Endothelial cell of umbilical vein (primary cell): ENCODE measurements at regions not wholly inside any gene's neighbourhood (a gene's known extent, or its start where the extent isn't known, plus 50 kb on each side); places are given as distances from the start of the nearest gene placed in this dataset.

Source experiments
- BruUV-seq: library from RNA; stranded (reverse); fragments of 400-500 nt; replicated peaks from 2 replicates; lab custom pipeline; 2021; lab: Mats Ljungman, UMichigan
- CTCF ChIA-PET: fragments of 300-600, 350-600 bp; sonication (Branson Sonifier 250); formaldehyde crosslinking; loops from one replicate; lab custom pipeline; 2021; ENCODE audit warnings: antibody characterized with exemption, inconsistent platforms; lab: Charles Lee
- POLR2A ChIA-PET: fragments of 300-600, 350-600 bp; sonication (Branson Sonifier 250); formaldehyde crosslinking; loops from one replicate; lab custom pipeline; 2021; ENCODE audit warnings: antibody characterized with exemption, inconsistent platforms; lab: Charles Lee
- DNase-seq: peaks from one replicate; pipeline ENCODE4 v3.0.0-alpha.2; 2011; ENCODE audit warnings: low read depth, low spot score
- FAIRE-seq: peaks from 2 replicates; lab custom pipeline; 2011; peaks lifted over from hg19 to GRCh38; lab: Jason Lieb, UNC
- H2AFZ ChIP-seq: 2 replicates; pipeline ENCODE4 v1.6.0; 2012; ENCODE audit warnings: low read depth, low read length, control low read depth, inconsistent platforms
- H3K27ac ChIP-seq: 2 replicates; pipeline ENCODE4 v1.5.1; 2011; ENCODE audit warnings: low read depth, mild to moderate bottlenecking, control low read depth, low read length, moderate library complexity; ENCODE audit not compliant: insufficient read depth
- H3K27me3 ChIP-seq, 2 experiments: 2 replicates each; pipeline versions ENCODE4 v1.6.0 to v1.6.1; 2011; ENCODE audit warnings: low read length in 2 of 2, mixed read lengths in 1 of 2; ENCODE audit not compliant: control insufficient read depth in 2 of 2, insufficient read depth in 2 of 2
- H3K36me3 ChIP-seq, 2 experiments: 2 replicates in 1 of 2; 3 replicates in 1 of 2; pipeline ENCODE4 v1.5.1; 2011; ENCODE audit warnings: low read length in 2 of 2, mild to moderate bottlenecking in 1 of 2, moderate library complexity in 1 of 2; ENCODE audit not compliant: control insufficient read depth in 2 of 2, insufficient read depth in 2 of 2; ENCODE audit errors: extremely low read depth in 1 of 2
- H3K4me1 ChIP-seq: 3 replicates; pipeline ENCODE4 v1.5.1; 2011; ENCODE audit warnings: mild to moderate bottlenecking, low read length; ENCODE audit not compliant: control insufficient read depth, insufficient read depth; ENCODE audit errors: extremely low read depth
- H3K4me2 ChIP-seq: 2 replicates; pipeline ENCODE4 v1.6.1; 2011; ENCODE audit warnings: low read length, control low read depth, mixed read lengths; ENCODE audit not compliant: insufficient read depth
- H3K4me3 ChIP-seq, 3 experiments: fragments of 200-600 bp in 1 of 3; sonication (generic), shearing (Covaris generic) in 1 of 3; replicated peaks in 1 of 3; 2 replicates each; pipeline ENCODE4 v1.5.1; 2011 to 2016; ENCODE audit warnings: control low read depth in 3 of 3, low read length in 3 of 3, mild to moderate bottlenecking in 2 of 3, inconsistent platforms in 1 of 3, low read depth in 1 of 3, moderate library complexity in 1 of 3; ENCODE audit not compliant: insufficient read depth in 1 of 3
- H3K79me2 ChIP-seq: 2 replicates; pipeline ENCODE4 v1.6.0; 2012; ENCODE audit warnings: low read length, inconsistent platforms; ENCODE audit not compliant: control insufficient read depth, insufficient read depth
- H3K9ac ChIP-seq: replicated peaks from 2 replicates; pipeline ENCODE3; 2011; ENCODE audit warnings: low read length, control low read depth; ENCODE audit not compliant: insufficient read depth; ENCODE audit errors: extremely low read depth
- H3K9me1 ChIP-seq: replicated peaks from 3 replicates; pipeline ENCODE4 v1.6.0; 2011; ENCODE audit warnings: mild to moderate bottlenecking, low read length; ENCODE audit not compliant: control insufficient read depth, insufficient read depth; ENCODE audit errors: extremely low read depth
- H3K9me3 ChIP-seq: replicated peaks from 2 replicates; pipeline ENCODE4 v1.5.1; 2012; ENCODE audit warnings: low read length, inconsistent platforms; ENCODE audit not compliant: control insufficient read depth, insufficient read depth
- H4K20me1 ChIP-seq: replicated peaks from 2 replicates; pipeline ENCODE3; 2011; ENCODE audit warnings: mild to moderate bottlenecking, low read length; ENCODE audit not compliant: control insufficient read depth, insufficient read depth; ENCODE audit errors: extremely low read depth
- EZH2 ChIP-seq: IDR thresholded peaks from 2 replicates; pipeline ENCODE4 v1.6.1; 2012; ENCODE audit warnings: borderline replicate concordance, low read depth, mild to moderate bottlenecking, moderate library complexity, low read length, inconsistent platforms; ENCODE audit not compliant: severe bottlenecking
- FOS ChIP-seq: IDR thresholded peaks from 2 replicates; pipeline ENCODE4 v1.6.1; 2011; ENCODE audit warnings: mild to moderate bottlenecking, low read length, moderate library complexity, borderline replicate concordance; ENCODE audit not compliant: insufficient read depth
- GATA2 ChIP-seq: IDR thresholded peaks from 2 replicates; pipeline ENCODE4 v1.7.0; 2011; ENCODE audit warnings: low read depth, mild to moderate bottlenecking, moderate library complexity, mixed read lengths, low read length; ENCODE audit not compliant: insufficient read length, insufficient read depth
- JUN ChIP-seq: IDR thresholded peaks from 2 replicates; pipeline ENCODE4 v1.6.1; 2011; ENCODE audit warnings: borderline replicate concordance, low read depth; ENCODE audit not compliant: insufficient read length, insufficient read depth
- MYC ChIP-seq: IDR thresholded peaks from one replicate; pipeline ENCODE4 v1.6.1; 2011; ENCODE audit warnings: mild to moderate bottlenecking, low read depth, low read length
- POLR2A ChIP-seq: IDR thresholded peaks from 2 replicates; pipeline ENCODE4 v1.6.1; 2012; ENCODE audit warnings: low read depth, mild to moderate bottlenecking, control low read depth, low read length
- POLR2AphosphoS5 ChIP-seq: IDR thresholded peaks from 2 replicates; pipeline ENCODE4 v1.6.1; 2012; ENCODE audit warnings: low read depth, mild to moderate bottlenecking, control low read depth, low read length, moderate library complexity; ENCODE audit not compliant: insufficient read depth
- dilution Hi-C: fragments of 300-500 bp; cut with MboI; formaldehyde crosslinking; loops from one replicate; pipeline ENCODE4 v1.15.0; 2019; ENCODE audit warnings: low sequenced_read_pairs; ENCODE audit not compliant: extremely low pct_ligation_motif_present
- intact Hi-C: fragments of 100-400 bp; cut with micrococcal nuclease; formaldehyde crosslinking; loops from one replicate; pipeline ENCODE4 v1.10.0; 2022
- TF ChIP-seq, protein P1 (sequence below): IDR thresholded peaks from 2 replicates; pipeline ENCODE4 v1.6.1; 2011; ENCODE audit not compliant: insufficient read depth, insufficient read length
- TF ChIP-seq, protein P2 (sequence below), 2 donors: IDR thresholded peaks; 1 replicate in 1 of 2; 2 replicates in 1 of 2; pipeline ENCODE4 v1.5.1; 2011; ENCODE audit warnings: low read length in 2 of 2, mild to moderate bottlenecking in 2 of 2, moderate library complexity in 2 of 2, control low read depth in 1 of 2, inconsistent platforms in 1 of 2, low read depth in 1 of 2; ENCODE audit not compliant: insufficient read depth in 1 of 2; ENCODE audit errors: extremely low read depth in 1 of 2

- Histone ChIP-seq H3K4me3 (no peak overlapping the region), H3K9me3 (no peaks in the 10 kb centered on the region), H2AFZ (no peak overlapping the region), H3K27me3 (no peaks in the 10 kb centered on the region), H3K4me2 (no peak overlapping the region), H3K79me2 (no peaks in the 10 kb centered on the region), H3K9me1 (no peaks in the 10 kb centered on the region), H3K9ac (no peak overlapping the region), H3K27ac (no peak overlapping the region), H4K20me1 (no peaks in the 10 kb centered on the region), H3K4me1 (no peaks in the 10 kb centered on the region), H3K36me3 (no peaks in the 10 kb centered on the region)
- ChIA-PET POLR2A (no interaction called here), CTCF (interaction anchor here (2.1 kb wide), 1 partner anchor 105 kb away, joined by 5 read pairs; no protein-coding TSS in a partner anchor)
- no peak for DNase-seq
- no TSS peak for BruUV-seq
- dilution Hi-C loops: no loop called here
- TF ChIP-seq, protein P1, sequence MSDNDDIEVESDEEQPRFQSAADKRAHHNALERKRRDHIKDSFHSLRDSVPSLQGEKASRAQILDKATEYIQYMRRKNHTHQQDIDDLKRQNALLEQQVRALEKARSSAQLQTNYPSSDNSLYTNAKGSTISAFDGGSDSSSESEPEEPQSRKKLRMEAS: no peak
- no peak for TF ChIP-seq POLR2AphosphoS5
- TF ChIP-seq JUN: no peak
- TF ChIP-seq POLR2A: no peak
- no peak for TF ChIP-seq MYC
- no peak for TF ChIP-seq EZH2
- TF ChIP-seq, protein P2, sequence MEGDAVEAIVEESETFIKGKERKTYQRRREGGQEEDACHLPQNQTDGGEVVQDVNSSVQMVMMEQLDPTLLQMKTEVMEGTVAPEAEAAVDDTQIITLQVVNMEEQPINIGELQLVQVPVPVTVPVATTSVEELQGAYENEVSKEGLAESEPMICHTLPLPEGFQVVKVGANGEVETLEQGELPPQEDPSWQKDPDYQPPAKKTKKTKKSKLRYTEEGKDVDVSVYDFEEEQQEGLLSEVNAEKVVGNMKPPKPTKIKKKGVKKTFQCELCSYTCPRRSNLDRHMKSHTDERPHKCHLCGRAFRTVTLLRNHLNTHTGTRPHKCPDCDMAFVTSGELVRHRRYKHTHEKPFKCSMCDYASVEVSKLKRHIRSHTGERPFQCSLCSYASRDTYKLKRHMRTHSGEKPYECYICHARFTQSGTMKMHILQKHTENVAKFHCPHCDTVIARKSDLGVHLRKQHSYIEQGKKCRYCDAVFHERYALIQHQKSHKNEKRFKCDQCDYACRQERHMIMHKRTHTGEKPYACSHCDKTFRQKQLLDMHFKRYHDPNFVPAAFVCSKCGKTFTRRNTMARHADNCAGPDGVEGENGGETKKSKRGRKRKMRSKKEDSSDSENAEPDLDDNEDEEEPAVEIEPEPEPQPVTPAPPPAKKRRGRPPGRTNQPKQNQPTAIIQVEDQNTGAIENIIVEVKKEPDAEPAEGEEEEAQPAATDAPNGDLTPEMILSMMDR (IDR thresholded peaks at IDR 0.05; ENCODE audit: extremely low read depth in 1 of 2, insufficient read depth in 1 of 2, low read depth in 1 of 2, low read length in 2 of 2): no peak
- TF ChIP-seq FOS: no peak
- no peak for TF ChIP-seq GATA2
- no peak for FAIRE-seq
- intact Hi-C loops: no loop called here
Measured at GRCh38 chr1:67958472-67958871, 92.0 kb downstream of the DIRAS3 start.
